ENCODE measurements at regions not wholly inside any gene's neighbourhood (a gene's known extent, or its start where the extent isn't known, plus 50 kb on each side); places are given as distances from the start of the nearest gene placed in this dataset.

DNA sequence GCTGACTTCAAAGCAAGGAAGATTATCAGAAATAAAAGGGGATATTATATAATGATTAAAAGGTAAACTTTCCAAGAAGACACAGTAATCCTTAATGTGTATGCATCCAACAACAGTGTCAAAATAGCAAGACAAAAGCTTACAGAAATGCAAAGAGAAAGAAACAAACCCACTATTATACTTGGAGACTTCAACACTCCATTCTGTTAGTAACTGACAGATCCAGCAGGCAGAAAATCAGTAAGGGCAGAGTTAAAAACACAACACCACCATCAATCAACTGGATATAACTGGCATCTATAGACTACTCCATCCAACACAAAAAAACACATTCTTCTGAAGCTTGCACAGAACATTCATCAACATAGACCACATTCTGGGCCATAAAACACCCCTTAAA lies 103.8 kb downstream of the OR13A1 start:
- Histone ChIP-seq H3K27me3 (ENCODE audit: insufficient read depth, low read length) (no peaks in the 10 kb centered on the region), H3K9me3 (ENCODE audit: low read depth, low read length) (no peaks in the 10 kb centered on the region), H3K4me1 (ENCODE audit: insufficient read depth, low read length) (no peaks in the 10 kb centered on the region), H3K4me2 (ENCODE audit: insufficient read depth, low read length) (no peak overlapping the region), H3K27ac (ENCODE audit: low read depth, low read length) (no peak overlapping the region), H3K36me3 (ENCODE audit: insufficient read depth, low read length) (no peaks in the 10 kb centered on the region), H4K20me1 (ENCODE audit: insufficient read depth, low read length) (no peaks in the 10 kb centered on the region), H2AFZ (ENCODE audit: low read length) (no peak overlapping the region), H3K4me3 (ENCODE audit: insufficient read depth, low read length) (no peak overlapping the region), H3K79me2 (ENCODE audit: insufficient read depth, low read length) (no peaks in the 10 kb centered on the region)
- TF ChIP-seq, protein P1, sequence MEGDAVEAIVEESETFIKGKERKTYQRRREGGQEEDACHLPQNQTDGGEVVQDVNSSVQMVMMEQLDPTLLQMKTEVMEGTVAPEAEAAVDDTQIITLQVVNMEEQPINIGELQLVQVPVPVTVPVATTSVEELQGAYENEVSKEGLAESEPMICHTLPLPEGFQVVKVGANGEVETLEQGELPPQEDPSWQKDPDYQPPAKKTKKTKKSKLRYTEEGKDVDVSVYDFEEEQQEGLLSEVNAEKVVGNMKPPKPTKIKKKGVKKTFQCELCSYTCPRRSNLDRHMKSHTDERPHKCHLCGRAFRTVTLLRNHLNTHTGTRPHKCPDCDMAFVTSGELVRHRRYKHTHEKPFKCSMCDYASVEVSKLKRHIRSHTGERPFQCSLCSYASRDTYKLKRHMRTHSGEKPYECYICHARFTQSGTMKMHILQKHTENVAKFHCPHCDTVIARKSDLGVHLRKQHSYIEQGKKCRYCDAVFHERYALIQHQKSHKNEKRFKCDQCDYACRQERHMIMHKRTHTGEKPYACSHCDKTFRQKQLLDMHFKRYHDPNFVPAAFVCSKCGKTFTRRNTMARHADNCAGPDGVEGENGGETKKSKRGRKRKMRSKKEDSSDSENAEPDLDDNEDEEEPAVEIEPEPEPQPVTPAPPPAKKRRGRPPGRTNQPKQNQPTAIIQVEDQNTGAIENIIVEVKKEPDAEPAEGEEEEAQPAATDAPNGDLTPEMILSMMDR (IDR thresholded peaks at IDR 0.05; ENCODE audit: extremely low read depth, low read depth, low read length), result no peak
- no peak for DNase-seq (ENCODE audit: insufficient read length, low spot score, missing footprints)

DNA sequence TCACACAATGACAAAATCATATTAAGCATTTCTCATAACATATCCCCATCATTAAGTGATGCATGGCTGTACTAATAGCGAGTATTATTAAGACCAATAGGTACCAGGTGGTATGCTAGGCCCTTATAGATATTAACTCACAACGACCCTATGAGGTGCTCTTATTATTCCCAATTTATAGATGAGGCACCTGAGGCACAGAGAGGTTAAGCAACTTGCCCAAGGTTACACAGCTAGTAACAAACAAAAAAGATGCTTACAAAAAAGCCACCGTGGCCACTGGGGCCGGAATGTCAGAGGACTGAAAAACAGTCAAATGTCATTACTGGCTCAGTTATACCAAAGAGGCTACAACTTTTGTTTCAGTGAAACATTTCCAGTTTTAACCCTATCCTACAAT lies 96.0 kb downstream of the OR13A1 start:
- Histone ChIP-seq H3K4me2 (ENCODE audit: insufficient read depth, low read length) (no peak overlapping the region), H3K36me3 (ENCODE audit: insufficient read depth, low read length) (no peaks in the 10 kb centered on the region), H3K4me3 (ENCODE audit: insufficient read depth, low read length) (no peak overlapping the region), H3K27ac (ENCODE audit: low read depth, low read length) (no peak overlapping the region), H2AFZ (ENCODE audit: low read length) (no peak overlapping the region), H3K79me2 (ENCODE audit: insufficient read depth, low read length) (no peaks in the 10 kb centered on the region), H3K4me1 (ENCODE audit: insufficient read depth, low read length) (no peaks in the 10 kb centered on the region), H4K20me1 (ENCODE audit: insufficient read depth, low read length) (no peaks in the 10 kb centered on the region), H3K27me3 (ENCODE audit: insufficient read depth, low read length) (no peaks in the 10 kb centered on the region), H3K9me3 (ENCODE audit: low read depth, low read length) (no peaks in the 10 kb centered on the region)
- no peak for DNase-seq (ENCODE audit: insufficient read length, low spot score, missing footprints)
- TF ChIP-seq, protein P1 (IDR thresholded peaks at IDR 0.05; ENCODE audit: extremely low read depth, low read depth, low read length), result no peak

DNA sequence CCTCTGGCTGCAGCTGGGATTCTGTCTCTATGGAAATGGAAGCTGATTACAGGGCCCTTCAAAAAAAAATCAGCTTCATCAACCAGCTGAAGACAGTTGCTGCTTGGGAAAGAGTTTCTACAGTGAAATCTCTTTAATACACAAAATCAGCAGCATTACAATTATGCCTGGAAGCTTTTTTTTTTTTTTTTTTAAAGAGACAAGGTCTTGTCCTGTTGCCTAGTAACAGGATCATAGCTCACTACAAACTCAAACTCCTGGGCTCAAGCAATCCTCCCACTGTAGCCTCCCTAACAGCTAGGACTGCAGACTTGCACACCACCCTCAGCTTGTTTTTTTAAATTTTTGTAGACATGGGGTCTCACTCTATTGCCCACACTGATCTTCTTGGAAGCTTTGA lies 94.5 kb downstream of the OR13A1 start:
- H3K36me3 ChIP-seq (ENCODE audit: insufficient read depth, low read length), result no peaks in the 10 kb centered on the region
- H3K27me3 ChIP-seq (ENCODE audit: insufficient read depth, low read length), result peaks cover 2% of the 10 kb centered on the region
- no peaks in the 10 kb centered on the region for H3K4me1 ChIP-seq (ENCODE audit: insufficient read depth, low read length)
- DNase-seq (ENCODE audit: insufficient read length, low spot score, missing footprints), result no peak
- H3K79me2 ChIP-seq (ENCODE audit: insufficient read depth, low read length), result no peaks in the 10 kb centered on the region
- no peaks in the 10 kb centered on the region for H3K9me3 ChIP-seq (ENCODE audit: low read depth, low read length)
- no peak overlapping the region for H3K4me3 ChIP-seq (ENCODE audit: insufficient read depth, low read length)
- no peak overlapping the region for H2AFZ ChIP-seq (ENCODE audit: low read length)
- TF ChIP-seq, protein P1 (IDR thresholded peaks at IDR 0.05; ENCODE audit: extremely low read depth, low read depth, low read length), result no peak
- H4K20me1 ChIP-seq (ENCODE audit: insufficient read depth, low read length), result no peaks in the 10 kb centered on the region
- no peak overlapping the region for H3K27ac ChIP-seq (ENCODE audit: low read depth, low read length)
- H3K4me2 ChIP-seq (ENCODE audit: insufficient read depth, low read length), result no peak overlapping the region

DNA sequence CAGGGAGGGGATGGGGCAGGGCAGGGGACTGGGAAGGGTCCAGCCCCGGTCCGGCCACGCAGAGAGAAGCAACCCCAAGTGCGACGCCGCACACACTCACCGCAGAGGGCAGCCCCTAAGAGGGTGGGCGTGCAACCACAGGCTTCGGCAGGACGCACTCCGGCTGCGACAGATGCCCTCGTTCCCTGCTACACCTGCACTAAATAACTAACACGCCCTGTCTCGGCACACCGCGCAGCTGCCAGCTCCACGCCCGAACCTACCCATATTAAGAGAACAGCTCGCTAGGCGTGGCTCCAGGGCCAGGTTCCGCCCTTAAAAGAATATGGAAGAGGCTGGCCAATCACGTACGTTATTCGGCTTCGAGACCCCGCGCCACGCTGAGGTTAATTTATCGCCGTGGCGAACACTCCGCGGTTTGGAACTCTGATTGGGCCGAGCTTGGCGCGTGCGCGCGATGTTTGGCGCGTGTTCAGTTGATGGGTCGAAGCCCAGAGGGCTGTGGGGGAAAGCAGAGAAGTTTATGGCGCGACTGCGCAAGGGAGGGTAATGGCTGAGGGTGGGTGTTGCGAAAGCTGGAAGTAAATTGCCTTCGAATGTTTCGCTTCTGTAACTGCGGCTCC lies 91.1 kb downstream of the OR13A1 start:
- Histone ChIP-seq H3K4me3 (ENCODE audit: insufficient read depth, low read length) (no peak overlapping the region), H2AFZ (ENCODE audit: low read length) (no peak overlapping the region), H3K27me3 (ENCODE audit: insufficient read depth, low read length) (peaks cover 2% of the 10 kb centered on the region), H3K4me2 (ENCODE audit: insufficient read depth, low read length) (no peak overlapping the region), H3K4me1 (ENCODE audit: insufficient read depth, low read length) (no peaks in the 10 kb centered on the region), H4K20me1 (ENCODE audit: insufficient read depth, low read length) (no peaks in the 10 kb centered on the region), H3K36me3 (ENCODE audit: insufficient read depth, low read length) (no peaks in the 10 kb centered on the region), H3K9me3 (ENCODE audit: low read depth, low read length) (no peaks in the 10 kb centered on the region), H3K27ac (ENCODE audit: low read depth, low read length) (no peak overlapping the region), H3K79me2 (ENCODE audit: insufficient read depth, low read length) (no peaks in the 10 kb centered on the region)
- TF ChIP-seq, protein P1 (IDR thresholded peaks at IDR 0.05; ENCODE audit: extremely low read depth, low read depth, low read length), result no peak
- DNase-seq (ENCODE audit: insufficient read length, low spot score, missing footprints), result no peak

Measured in osteoblast (primary cell).